A549 (cell line): ENCODE measurements at regions not wholly inside any gene's neighbourhood (a gene's known extent, or its start where the extent isn't known, plus 50 kb on each side); places are given as distances from the start of the nearest gene placed in this dataset.

Experiments used
- ATAC-seq, 2 experiments: fragments of 200-7000 bp in 1 of 2; fragments of >200 bp in 1 of 2; cut with Nextera tagmentation in 1 of 2; cut with Tn5 transposase in 1 of 2; 3 replicates each; pipeline versions ENCODE4 v1.8.0 to v1.9.1; 2018 to 2020; ENCODE audit warnings: mild to moderate bottlenecking in 1 of 2, moderate library complexity in 1 of 2
- CTCF ChIA-PET: fragments of 300-600 bp; sonication (Branson Sonifier 250); formaldehyde crosslinking; extraction: SDS; loops from one replicate; lab custom pipeline; 2021; ENCODE audit warnings: antibody characterized with exemption, inconsistent platforms; lab: Yijun Ruan, JAX
- POLR2A ChIA-PET: fragments of 350-600 bp; formaldehyde crosslinking; extraction: SDS; loops from one replicate; lab custom pipeline; 2021; ENCODE audit warnings: antibody characterized with exemption, inconsistent platforms; lab: Yijun Ruan, JAX
- DNase-seq, 2 experiments: peaks; one replicate each; pipeline versions ENCODE4 v3.0.0 to v3.0.0-alpha.2; 2011 to 2016; ENCODE audit warnings: low read depth in 1 of 2, low spot score in 1 of 2
- FAIRE-seq: peaks from 2 replicates; lab custom pipeline; 2011; peaks lifted over from hg19 to GRCh38; lab: Jason Lieb, UNC
- H3K27ac ChIP-seq, 2 experiments: fragments of >200 bp; sonication (Bioruptor Twin); formaldehyde crosslinking; 3 replicates each; pipeline ENCODE4 v1.5.1; 2016 to 2017
- H3K4me1 ChIP-seq: fragments of >200 bp; sonication (Bioruptor Twin); formaldehyde crosslinking; 3 replicates; pipeline ENCODE4 v1.6.1; 2016
- H3K4me2 ChIP-seq: fragments of >200 bp; sonication (Bioruptor Twin); formaldehyde crosslinking; 3 replicates; pipeline ENCODE4 v1.6.1; 2016
- H3K4me3 ChIP-seq: fragments of >200 bp; sonication (Bioruptor Twin); formaldehyde crosslinking; 3 replicates; pipeline ENCODE4 v1.5.1; 2016
- H3K9me3 ChIP-seq: fragments of >200 bp; sonication (Bioruptor Twin); formaldehyde crosslinking; 3 replicates; pipeline ENCODE4 v1.6.1; 2016
- CEBPB ChIP-seq, 2 experiments: fragments of >200 bp in 1 of 2; sonication (Bioruptor Twin) in 1 of 2; formaldehyde crosslinking in 1 of 2; IDR thresholded peaks; 2 replicates each; pipeline ENCODE4 v1.6.1; 2012 to 2016
- CHD2 ChIP-seq: fragments of 150-350 bp; IDR thresholded peaks from 2 replicates; pipeline ENCODE4 v1.6.1; 2014; ENCODE audit warnings: low read length; ENCODE audit not compliant: partially characterized antibody
- CTCF ChIP-seq: fragments of >200 bp; sonication (Bioruptor Twin); formaldehyde crosslinking; IDR thresholded peaks from 3 replicates; pipeline ENCODE4 v1.5.1; 2016
- E2F6 ChIP-seq: IDR thresholded peaks from 2 replicates; pipeline ENCODE4 v1.6.1; 2012; ENCODE audit warnings: low read depth, borderline replicate concordance
- FOSB ChIP-seq: fragments of 250-450 bp; sonication (Bioruptor Pico); IDR thresholded peaks from 2 replicates; pipeline ENCODE4 v1.5.0; 2020; ENCODE audit warnings: mild to moderate bottlenecking, moderate library complexity
- FOXS1 ChIP-seq: fragments of 250-450 bp; sonication (Bioruptor Pico); IDR thresholded peaks from 2 replicates; pipeline ENCODE4 v1.5.0; 2020; ENCODE audit warnings: mild to moderate bottlenecking, moderate library complexity
- GATA3 ChIP-seq: IDR thresholded peaks from 2 replicates; pipeline ENCODE4 v1.6.1; 2012; ENCODE audit warnings: borderline replicate concordance
- HEYL ChIP-seq: fragments of 250-450 bp; sonication (Bioruptor Pico); IDR thresholded peaks from 2 replicates; pipeline ENCODE4 v1.8.0; 2021; ENCODE audit warnings: mild to moderate bottlenecking, moderate library complexity
- HOXA7 ChIP-seq: fragments of 250-450 bp; sonication (Bioruptor Pico); IDR thresholded peaks from 2 replicates; pipeline ENCODE4 v1.5.0; 2020; ENCODE audit warnings: mild to moderate bottlenecking, moderate library complexity
- MAX ChIP-seq: IDR thresholded peaks from 2 replicates; pipeline ENCODE4 v1.6.1; 2012
- PBX3 ChIP-seq: IDR thresholded peaks from 2 replicates; pipeline ENCODE4 v1.6.1; 2012
- PHF8 ChIP-seq: fragments of 200-600 bp; sonication (generic); IDR thresholded peaks from 2 replicates; pipeline ENCODE4 v1.6.1; 2016; ENCODE audit warnings: low read depth, mild to moderate bottlenecking, antibody characterized with exemption, moderate library complexity, borderline replicate concordance
- RARB ChIP-seq: fragments of 250-450 bp; sonication (Bioruptor Pico); IDR thresholded peaks from 2 replicates; pipeline ENCODE4 v1.8.0; 2021; ENCODE audit warnings: mild to moderate bottlenecking, moderate library complexity
- RCOR1 ChIP-seq: fragments of 150-350 bp; IDR thresholded peaks from 2 replicates; pipeline ENCODE4 v1.6.1; 2014; ENCODE audit warnings: antibody characterized with exemption, low read length, low read depth
- REST ChIP-seq: fragments of 200-600 bp; sonication (generic); IDR thresholded peaks from 2 replicates; pipeline ENCODE4 v1.6.1; 2016; ENCODE audit warnings: antibody characterized with exemption, mild to moderate bottlenecking, moderate library complexity
- RFX5 ChIP-seq: fragments of 450-650 bp; IDR thresholded peaks from 2 replicates; pipeline ENCODE4 v1.7.1; 2014; ENCODE audit warnings: antibody characterized with exemption, mild to moderate bottlenecking, moderate library complexity
- SMC3 ChIP-seq: fragments of >200 bp; sonication (Bioruptor Twin); formaldehyde crosslinking; IDR thresholded peaks from 3 replicates; pipeline ENCODE4 v1.6.1; 2018; ENCODE audit warnings: inconsistent platforms
- TFCP2L1 ChIP-seq: fragments of 250-450 bp; sonication (Bioruptor Pico); IDR thresholded peaks from 2 replicates; pipeline ENCODE4 v1.5.0; 2021; ENCODE audit warnings: mild to moderate bottlenecking
- ZC3H11A ChIP-seq: fragments of 450-650 bp; IDR thresholded peaks from 2 replicates; pipeline ENCODE4 v1.6.1; 2014; ENCODE audit warnings: antibody characterized with exemption, mild to moderate bottlenecking
- WGBS: methylation state at CpG from one replicate; pipeline ENCODE4 v1.1.6; 2017; ENCODE audit errors: missing lambda C conversion rate; 5-methylcytosine and 5-hydroxymethylcytosine counted together

- Histone ChIP-seq H3K4me1 (no peaks in the 10 kb centered on the region), H3K27ac (no peak overlapping the region), H3K9me3 (no peaks in the 10 kb centered on the region), H3K4me2 (no peak overlapping the region), H3K4me3 (no peak overlapping the region)
- FAIRE-seq, result no peak
- ATAC-seq, result no peak
- 92% methylated on average over 1 of the region's 1 CpG for WGBS
- POLR2A ChIA-PET, result no interaction called here
- no peak for TF ChIP-seq CTCF
- no peak for TF ChIP-seq MAX
- no peak for TF ChIP-seq PHF8
- TF ChIP-seq HOXA7 (CRISPR knock-in tag), result no peak
- TF ChIP-seq CEBPB (IDR thresholded peaks at IDR 0.05), result no peak
- TF ChIP-seq RCOR1, result no peak
- no peak for TF ChIP-seq RFX5
- DNase-seq, result no peak
- CTCF ChIA-PET, result interaction anchor here (1.2 kb wide), 1 partner anchor 20 kb away, joined by 3 read pairs; no protein-coding TSS in a partner anchor
Measured at GRCh38 chr12:67579662-67580003, 68.9 kb upstream of the DYRK2 start.

- Histone ChIP-seq H3K4me3 (no peak overlapping the region), H3K4me2 (no peak overlapping the region), H3K27ac (no peak overlapping the region), H3K9me3 (no peaks in the 10 kb centered on the region), H3K4me1 (no peaks in the 10 kb centered on the region)
- FAIRE-seq, result no peak
- no peak for DNase-seq
- TF ChIP-seq CEBPB (IDR thresholded peaks at IDR 0.05), result no peak
- TF ChIP-seq RARB (CRISPR knock-in tag), result no peak
- no peak for TF ChIP-seq REST
- no peak for TF ChIP-seq HEYL (CRISPR knock-in tag)
- no peak for TF ChIP-seq E2F6
- TF ChIP-seq PBX3, result no peak
- no peak for TF ChIP-seq GATA3
- no peak for TF ChIP-seq FOXS1 (CRISPR knock-in tag)
- TF ChIP-seq SMC3, result no peak
- no peak for TF ChIP-seq CHD2
- no peak for TF ChIP-seq FOSB (CRISPR knock-in tag)
- no peak for TF ChIP-seq TFCP2L1
- no peak for TF ChIP-seq RFX5
- no peak for TF ChIP-seq ZC3H11A
- 14% methylated on average over 3 of the region's 3 CpGs for WGBS
- no peak for ATAC-seq
- ChIA-PET CTCF (no interaction called here), POLR2A (no interaction called here)
Measured at GRCh38 chr12:67582238-67582834, 66.2 kb upstream of the DYRK2 start.
